T-cell (primary cell): ENCODE measurements at regions not wholly inside any gene's neighbourhood (a gene's known extent, or its start where the extent isn't known, plus 50 kb on each side); places are given as distances from the start of the nearest gene placed in this dataset.

Source experiments
- ATAC-seq, 4 experiments: fragments of 200-7000 bp in 3 of 4; fragments of 150-1000 bp in 1 of 4; cut with Tn5 transposase; replicated peaks in 1 of 4; 1 replicate in 3 of 4; 2 replicates in 1 of 4; pipeline ENCODE4 v1.10.0; 2021; ENCODE audit warnings: moderate library complexity in 3 of 4, mild to moderate bottlenecking in 2 of 4, moderate number of reproducible peaks in 1 of 4
- CTCF ChIA-PET, 2 donors: fragments of 300-600 bp; sonication (Branson Sonifier 250); formaldehyde crosslinking; loops; one replicate each; lab custom pipeline; 2022; ENCODE audit warnings: antibody characterized with exemption in 2 of 2; lab: Charles Lee
- POLR2A ChIA-PET, 2 donors: fragments of 300-600 bp; sonication (Branson Sonifier 250); formaldehyde crosslinking; loops; one replicate each; lab custom pipeline; 2022; ENCODE audit warnings: antibody characterized with exemption in 2 of 2; lab: Charles Lee
- DNase-seq, 35 experiments: peaks; one replicate each; pipeline versions ENCODE4 v3.0.0 to v3.0.0-alpha.2; 2013 to 2023
- H3K27ac ChIP-seq: one replicate; pipeline ENCODE4 v1.5.1; 2013; ENCODE audit warnings: low read length
- H3K27me3 ChIP-seq, 2 experiments: replicated peaks in 1 of 2; 1 replicate in 1 of 2; 2 replicates in 1 of 2; pipeline versions ENCODE4 v1.6.1 to v1.7.0; 2013; ENCODE audit warnings: low read length in 1 of 2, mixed read lengths in 1 of 2; ENCODE audit not compliant: control insufficient read depth in 2 of 2, insufficient read depth in 2 of 2; ENCODE audit errors: extremely low read depth in 1 of 2
- H3K36me3 ChIP-seq, 2 donors: 1 replicate in 1 of 2; 2 replicates in 1 of 2; pipeline versions ENCODE4 v1.6.1 to v1.7.0; 2013; ENCODE audit warnings: low read length in 1 of 2; ENCODE audit not compliant: control insufficient read depth in 2 of 2, insufficient read depth in 1 of 2; ENCODE audit errors: extremely low read depth in 1 of 2
- H3K4me1 ChIP-seq, 2 experiments: 1 replicate in 1 of 2; 2 replicates in 1 of 2; pipeline versions ENCODE4 v1.6.1 to v1.7.0; 2013; ENCODE audit warnings: low read length in 2 of 2, mixed read lengths in 1 of 2; ENCODE audit not compliant: insufficient read depth in 2 of 2, control insufficient read depth in 1 of 2; ENCODE audit errors: extremely low read depth in 1 of 2
- H3K4me3 ChIP-seq, 2 donors: 1 replicate in 1 of 2; 2 replicates in 1 of 2; pipeline versions ENCODE4 v1.5.1 to v1.7.0; 2013; ENCODE audit warnings: mild to moderate bottlenecking in 2 of 2, low read length in 1 of 2, moderate library complexity in 1 of 2; ENCODE audit not compliant: control insufficient read depth in 1 of 2; ENCODE audit errors: extremely low read depth in 1 of 2
- H3K9me3 ChIP-seq: 2 replicates; pipeline ENCODE4 v1.7.0; 2013
- H3K27ac Mint-ChIP-seq, 2 donors: one replicate each; pipeline ENCODE4 v1.8.0; 2020 to 2021; ENCODE audit warnings: mild to moderate bottlenecking in 2 of 2, mixed read lengths in 2 of 2
- H3K27me3 Mint-ChIP-seq, 2 donors: one replicate each; pipeline ENCODE4 v1.8.0; 2021 to 2022; ENCODE audit warnings: mixed read lengths in 2 of 2
- H3K36me3 Mint-ChIP-seq: one replicate; pipeline ENCODE4 v1.8.0; 2021; ENCODE audit warnings: mixed read lengths
- H3K4me1 Mint-ChIP-seq, 3 donors: one replicate each; pipeline ENCODE4 v1.8.0; 2020 to 2022; ENCODE audit warnings: mixed read lengths in 3 of 3, mild to moderate bottlenecking in 1 of 3
- H3K4me3 Mint-ChIP-seq, 3 donors: one replicate each; pipeline ENCODE4 v1.8.0; 2020 to 2022; ENCODE audit warnings: mild to moderate bottlenecking in 3 of 3, mixed read lengths in 3 of 3, moderate library complexity in 3 of 3
- H3K9me3 Mint-ChIP-seq, 3 donors: one replicate each; pipeline ENCODE4 v1.8.0; 2020 to 2022; ENCODE audit warnings: mixed read lengths in 3 of 3
- WGBS: methylation state at CpG from one replicate; pipeline ENCODE4 v1.1.5; 2013; ENCODE audit warnings: missing lambda C conversion rate; ENCODE audit not compliant: insufficient coverage; 5-methylcytosine and 5-hydroxymethylcytosine counted together

- no peaks in the 10 kb centered on the region for H3K9me3 ChIP-seq
- H3K27ac Mint-ChIP-seq: no peak overlapping the region
- POLR2A ChIA-PET: interaction anchor here in 1 of 2 donors (0.6 kb wide), 1 partner anchor 992 kb away, joined by 3 read pairs; no protein-coding TSS in a partner anchor
- no peaks in the 10 kb centered on the region for H3K4me1 ChIP-seq
- H3K27ac ChIP-seq: no peak overlapping the region
- no peaks in the 10 kb centered on the region for H3K36me3 Mint-ChIP-seq
- no peaks in the 10 kb centered on the region for H3K4me1 Mint-ChIP-seq
- no CpG with 5 or more reads among the region's 2 CpGs for WGBS
- H3K36me3 ChIP-seq: no peaks in the 10 kb centered on the region
- H3K27me3 ChIP-seq: no peaks in the 10 kb centered on the region
- H3K4me3 ChIP-seq: no peak overlapping the region
- no peak overlapping the region for H3K4me3 Mint-ChIP-seq
- H3K9me3 Mint-ChIP-seq: peaks cover 0 to 12% (median 4%) of the 10 kb centered on the region in 3 donors
- CTCF ChIA-PET: no interaction called here
- DNase-seq: no peak
- no peak for ATAC-seq
- no peaks in the 10 kb centered on the region for H3K27me3 Mint-ChIP-seq
Observed at GRCh38 chr11:127308291-127308690, 307.7 kb upstream of the KIRREL3 start.

- Histone ChIP-seq H3K9me3 (no peaks in the 10 kb centered on the region), H3K4me3 (no peak overlapping the region), H3K36me3 (no peaks in the 10 kb centered on the region), H3K27me3 (no peaks in the 10 kb centered on the region), H3K27ac (no peak overlapping the region), H3K4me1 (no peaks in the 10 kb centered on the region)
- Mint-ChIP-seq H3K9me3 (peaks cover 0 to 9% (median 4%) of the 10 kb centered on the region in 3 donors), H3K27me3 (no peaks in the 10 kb centered on the region), H3K4me1 (no peaks in the 10 kb centered on the region), H3K27ac (no peak overlapping the region), H3K4me3 (no peak overlapping the region), H3K36me3 (no peaks in the 10 kb centered on the region)
- WGBS: 45% methylated on average over 4 of the region's 5 CpGs
- ChIA-PET CTCF (no interaction called here), POLR2A (no interaction called here)
- ATAC-seq (no peak), DNase-seq (no peak)
Observed at GRCh38 chr11:127307700-127308099, 307.1 kb upstream of the KIRREL3 start.

DNA sequence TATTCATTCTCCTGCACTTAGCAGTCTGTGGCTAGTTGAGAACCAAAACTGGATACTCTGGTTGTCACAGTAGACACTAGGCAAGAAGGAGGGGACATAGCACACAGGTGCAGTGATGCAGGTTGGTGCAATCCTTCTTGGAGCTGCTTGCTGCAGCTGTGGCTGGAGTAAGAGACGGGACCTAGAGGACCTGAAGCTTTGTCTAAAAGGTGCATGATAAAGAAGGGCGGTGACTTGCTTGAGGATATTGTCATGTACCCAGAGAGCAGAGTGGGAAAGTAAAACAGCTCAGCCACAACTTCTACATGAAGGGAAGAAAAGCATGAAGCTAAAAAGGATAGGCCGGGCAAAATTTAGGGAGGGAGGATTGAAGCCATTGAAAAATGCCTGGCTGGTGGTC, 304.1 kb upstream of the KIRREL3 start:
- H3K27ac ChIP-seq: no peak overlapping the region
- no peaks in the 10 kb centered on the region for H3K4me1 ChIP-seq
- H3K4me3 ChIP-seq: no peak overlapping the region
- ChIA-PET CTCF (no interaction called here), POLR2A (no interaction called here)
- no peaks in the 10 kb centered on the region for H3K9me3 ChIP-seq
- DNase-seq (no peak), ATAC-seq (no peak)
- no CpG with 5 or more reads among the region's 3 CpGs for WGBS
- no peaks in the 10 kb centered on the region for H3K36me3 Mint-ChIP-seq
- no peak overlapping the region for H3K4me3 Mint-ChIP-seq
- H3K27me3 ChIP-seq: no peaks in the 10 kb centered on the region
- H3K4me1 Mint-ChIP-seq: no peaks in the 10 kb centered on the region
- H3K27me3 Mint-ChIP-seq: peaks cover 1 to 3% of the 10 kb centered on the region in 2 donors
- no peak overlapping the region for H3K27ac Mint-ChIP-seq
- H3K9me3 Mint-ChIP-seq: peaks cover 0 to 2% (median 0%) of the 10 kb centered on the region in 3 donors
- H3K36me3 ChIP-seq: no peaks in the 10 kb centered on the region

DNA sequence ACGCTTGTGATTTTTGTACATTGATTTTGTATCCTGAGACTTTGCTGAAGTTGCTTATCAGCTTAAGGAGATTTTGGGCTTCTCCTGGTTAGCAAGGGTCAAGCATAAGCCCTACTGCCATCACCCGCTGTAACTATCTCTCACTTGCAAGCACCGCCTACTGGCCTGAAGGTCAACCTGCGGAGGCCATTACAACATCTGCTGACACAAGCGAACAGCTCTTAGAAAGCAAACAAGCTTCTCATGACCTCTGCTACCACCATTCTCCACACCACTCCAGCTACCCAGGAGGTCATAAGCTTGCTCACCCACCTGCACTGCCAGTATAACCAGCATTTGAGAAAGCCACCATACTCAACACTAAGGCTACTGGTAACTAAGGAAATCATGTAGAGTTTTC, 288.4 kb upstream of the KIRREL3 start:
- no peak for DNase-seq
- POLR2A ChIA-PET: no interaction called here

DNA sequence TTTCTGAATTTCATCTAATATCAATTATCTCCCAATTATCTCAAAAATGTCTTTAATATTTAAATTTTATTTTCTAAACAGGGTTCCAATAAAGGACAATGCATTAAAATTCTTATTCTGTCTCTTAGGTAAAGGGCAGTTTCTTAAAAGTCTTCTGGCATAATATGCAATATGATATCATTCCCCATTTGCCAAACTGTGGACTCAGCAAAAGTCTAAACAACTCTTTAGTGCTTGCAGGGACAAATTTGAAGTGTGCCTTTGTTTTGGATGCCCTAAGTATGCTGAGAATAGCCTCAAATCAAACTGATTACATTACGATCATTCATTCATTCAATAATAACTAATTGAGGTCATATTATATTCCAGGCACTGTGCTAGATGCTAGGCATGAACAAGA, 281.0 kb upstream of the KIRREL3 start:
- ATAC-seq (no peak), DNase-seq (no peak)
- CTCF ChIA-PET: no interaction called here
- H3K27me3 Mint-ChIP-seq: no peaks in the 10 kb centered on the region
- no peaks in the 10 kb centered on the region for H3K4me1 Mint-ChIP-seq
- H3K27ac ChIP-seq: no peak overlapping the region
- no peaks in the 10 kb centered on the region for H3K9me3 ChIP-seq
- no CpG with 5 or more reads among the region's 1 CpG for WGBS
- no peaks in the 10 kb centered on the region for H3K27me3 ChIP-seq
- POLR2A ChIA-PET: no interaction called here
- no peaks in the 10 kb centered on the region for H3K4me1 ChIP-seq
- no peaks in the 10 kb centered on the region for H3K36me3 ChIP-seq
- no peaks in the 10 kb centered on the region for H3K36me3 Mint-ChIP-seq
- H3K9me3 Mint-ChIP-seq: peaks cover 0 to 8% (median 0%) of the 10 kb centered on the region in 3 donors
- H3K27ac Mint-ChIP-seq: no peak overlapping the region
- H3K4me3 Mint-ChIP-seq: no peak overlapping the region
- H3K4me3 ChIP-seq: no peak overlapping the region

More for the DNA sequence above, 288.4 kb upstream of the KIRREL3 start:
- Mint-ChIP-seq H3K36me3 (no peaks in the 10 kb centered on the region), H3K27me3 (no peaks in the 10 kb centered on the region), H3K4me1 (no peaks in the 10 kb centered on the region), H3K27ac (no peak overlapping the region), H3K9me3 (peaks cover 3 to 19% (median 9%) of the 10 kb centered on the region in 3 donors), H3K4me3 (no peak overlapping the region)
- no peak for ATAC-seq
- Histone ChIP-seq H3K9me3 (no peaks in the 10 kb centered on the region), H3K4me3 (no peak overlapping the region), H3K27me3 (no peaks in the 10 kb centered on the region), H3K36me3 (no peaks in the 10 kb centered on the region), H3K27ac (no peak overlapping the region), H3K4me1 (no peaks in the 10 kb centered on the region)
- CTCF ChIA-PET: no interaction called here
- 90% methylated on average over 4 of the region's 5 CpGs for WGBS

GRCh38 chr11:127275774-127276173, 275.2 kb upstream of the KIRREL3 start:
- no peak overlapping the region for H3K4me3 Mint-ChIP-seq
- H3K27ac Mint-ChIP-seq: no peak overlapping the region
- no peaks in the 10 kb centered on the region for H3K36me3 Mint-ChIP-seq
- ChIA-PET CTCF (no interaction called here), POLR2A (no interaction called here)
- no peak overlapping the region for H3K4me3 ChIP-seq
- no peak for DNase-seq
- peaks cover 0 to 12% of the 10 kb centered on the region in 2 donors for H3K27me3 Mint-ChIP-seq
- H3K9me3 Mint-ChIP-seq: peaks cover 0 to 7% (median 6%) of the 10 kb centered on the region in 3 donors
- H3K9me3 ChIP-seq: no peaks in the 10 kb centered on the region
- no peak for ATAC-seq
- H3K4me1 ChIP-seq: no peaks in the 10 kb centered on the region
- H3K27me3 ChIP-seq: peaks cover 0 to 3% of the 10 kb centered on the region in 2 experiments
- H3K36me3 ChIP-seq: no peaks in the 10 kb centered on the region
- H3K27ac ChIP-seq: no peak overlapping the region
- no peaks in the 10 kb centered on the region for H3K4me1 Mint-ChIP-seq
- WGBS: 0% methylated on average over 5 of the region's 9 CpGs

DNA sequence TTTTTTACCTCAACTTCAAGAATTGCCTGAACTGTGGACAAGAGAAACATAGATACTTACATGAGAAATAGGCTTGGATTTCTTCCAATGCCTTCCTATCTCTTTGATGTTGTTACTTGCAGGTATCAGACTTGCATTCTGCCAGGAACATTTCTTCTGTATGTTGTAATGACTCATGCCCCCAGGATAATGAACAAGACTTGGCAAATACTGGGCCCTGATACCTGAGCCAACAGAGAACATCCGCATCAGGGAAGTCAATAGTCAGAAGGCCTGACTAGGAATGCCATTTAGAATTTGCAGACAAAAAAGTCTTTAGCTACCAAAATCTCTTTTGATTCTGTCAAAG, 273.7 kb upstream of the KIRREL3 start:
- no peaks in the 10 kb centered on the region for H3K4me1 ChIP-seq
- no peaks in the 10 kb centered on the region for H3K9me3 ChIP-seq
- H3K27me3 ChIP-seq: peaks cover 0 to 3% of the 10 kb centered on the region in 2 experiments
- no peak overlapping the region for H3K4me3 ChIP-seq
- ChIA-PET CTCF (no interaction called here), POLR2A (no interaction called here)
- Mint-ChIP-seq H3K27me3 (peaks cover 0 to 12% of the 10 kb centered on the region in 2 donors), H3K4me1 (no peaks in the 10 kb centered on the region), H3K9me3 (peaks cover 0 to 6% (median 4%) of the 10 kb centered on the region in 3 donors), H3K27ac (no peak overlapping the region), H3K4me3 (no peak overlapping the region), H3K36me3 (no peaks in the 10 kb centered on the region)
- WGBS: 100% methylated on average over 1 of the region's 1 CpG
- H3K36me3 ChIP-seq: no peaks in the 10 kb centered on the region
- DNase-seq (no peak), ATAC-seq (no peak)
- H3K27ac ChIP-seq: no peak overlapping the region
